Activated CD4-positive, CD25-positive, alpha-beta regulatory T cell (primary cell): ENCODE measurements at regions not wholly inside any gene's neighbourhood (a gene's known extent, or its start where the extent isn't known, plus 50 kb on each side); places are given as distances from the start of the nearest gene placed in this dataset.

ENCODE experiments used
- DNase-seq, 4 experiments: peaks; one replicate each; lab custom pipeline; 2025; lab: John Stamatoyannopoulos, UW

DNA sequence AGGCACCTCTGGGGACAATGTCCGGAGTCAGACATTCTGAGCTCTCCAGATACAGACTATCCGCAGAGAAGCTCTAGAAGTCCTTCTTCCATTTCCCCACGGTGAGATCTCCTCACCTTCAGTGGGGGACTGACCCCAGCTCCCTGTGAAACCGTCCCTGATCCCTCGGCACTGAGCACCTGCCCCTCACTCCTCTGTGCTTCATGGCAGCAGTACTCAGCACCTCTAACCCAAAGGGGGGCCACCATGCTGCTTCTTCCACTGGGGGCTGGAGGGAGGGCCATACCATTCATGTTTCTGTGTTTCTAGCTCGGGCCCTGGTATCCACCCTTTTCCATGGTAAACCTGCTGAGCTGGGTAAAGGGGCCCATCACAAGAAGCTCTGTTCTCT lies 321.7 kb downstream of the BRD1 start:
- DNase-seq = no peak

DNA sequence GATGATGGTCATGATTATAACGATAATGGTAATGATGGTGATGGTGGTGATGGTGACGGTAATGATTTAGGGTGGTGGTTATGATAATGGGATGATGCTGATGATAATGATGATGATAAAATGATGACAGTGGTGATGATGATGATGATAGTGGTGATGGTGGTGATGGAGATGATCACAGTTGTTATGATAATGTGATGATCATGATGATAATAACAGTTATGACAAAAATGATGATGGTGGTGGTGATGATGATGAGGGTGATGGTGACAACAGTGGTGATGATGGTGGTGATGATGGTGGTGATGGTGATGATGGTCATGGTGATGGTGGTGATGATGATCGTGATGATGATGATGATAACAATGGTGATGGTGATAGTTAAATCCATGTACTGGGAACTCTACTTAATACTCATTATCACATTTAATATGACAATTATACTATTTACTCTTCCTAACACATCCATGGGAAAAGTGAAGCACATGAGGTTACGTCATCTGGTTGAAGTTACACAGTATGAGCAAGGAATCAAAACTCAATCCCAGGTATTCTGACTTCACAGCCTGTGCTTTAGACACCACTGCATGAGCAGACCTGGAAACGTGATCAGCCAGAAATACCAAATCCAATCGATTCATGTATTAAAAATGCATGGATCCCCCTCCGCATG lies 322.2 kb downstream of the BRD1 start:
- no peak for DNase-seq

DNA sequence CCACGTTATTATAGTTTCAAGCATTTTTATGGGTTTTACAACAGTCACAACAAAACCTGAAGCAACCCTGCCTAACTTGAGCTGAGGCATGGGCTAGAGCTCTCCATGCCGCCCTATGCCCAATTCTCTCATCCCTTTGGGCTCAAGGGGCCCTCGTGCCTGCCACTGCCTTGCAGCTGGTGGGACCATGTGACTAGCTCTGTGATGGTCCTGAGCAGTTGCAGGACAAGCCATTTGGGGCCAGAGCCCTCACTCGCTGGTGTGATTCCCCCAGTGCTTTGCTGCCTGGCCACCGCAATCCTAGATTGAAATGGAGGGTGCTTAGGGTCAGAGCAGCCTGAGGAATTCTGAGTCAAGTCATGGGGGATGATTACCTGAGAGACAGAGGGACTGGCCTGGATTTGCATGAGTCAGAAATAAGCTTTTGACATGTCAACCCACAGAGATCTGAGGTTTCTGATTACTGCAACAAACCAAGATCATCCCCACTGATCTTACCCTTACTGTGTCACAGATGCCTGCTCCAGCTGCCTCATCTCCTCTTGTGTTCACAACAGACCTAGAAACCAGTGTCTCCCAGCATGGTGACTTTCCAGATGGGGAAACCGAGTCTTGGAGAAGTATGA lies 323.7 kb downstream of the BRD1 start:
- DNase-seq = no peak

DNA sequence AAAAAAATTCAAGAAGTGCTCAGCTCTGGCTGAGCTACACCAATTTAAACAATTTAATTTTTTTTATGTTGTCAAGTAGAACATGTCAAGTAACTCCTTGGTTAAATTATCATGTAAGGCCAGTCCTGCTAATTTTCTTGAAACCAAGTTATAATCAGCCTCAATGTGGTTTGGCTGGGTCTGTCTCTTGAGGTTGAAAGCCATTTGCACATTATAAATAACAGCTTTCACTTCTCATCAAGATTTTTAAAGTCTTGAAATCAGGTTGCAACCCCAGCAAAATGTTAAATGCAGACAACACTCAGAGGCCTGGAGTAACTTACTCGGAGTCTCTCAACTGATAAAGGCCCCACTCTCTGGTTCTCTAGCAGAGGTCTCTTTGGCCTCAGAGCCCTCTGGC lies 324.4 kb downstream of the BRD1 start:
- no peak for DNase-seq

DNA sequence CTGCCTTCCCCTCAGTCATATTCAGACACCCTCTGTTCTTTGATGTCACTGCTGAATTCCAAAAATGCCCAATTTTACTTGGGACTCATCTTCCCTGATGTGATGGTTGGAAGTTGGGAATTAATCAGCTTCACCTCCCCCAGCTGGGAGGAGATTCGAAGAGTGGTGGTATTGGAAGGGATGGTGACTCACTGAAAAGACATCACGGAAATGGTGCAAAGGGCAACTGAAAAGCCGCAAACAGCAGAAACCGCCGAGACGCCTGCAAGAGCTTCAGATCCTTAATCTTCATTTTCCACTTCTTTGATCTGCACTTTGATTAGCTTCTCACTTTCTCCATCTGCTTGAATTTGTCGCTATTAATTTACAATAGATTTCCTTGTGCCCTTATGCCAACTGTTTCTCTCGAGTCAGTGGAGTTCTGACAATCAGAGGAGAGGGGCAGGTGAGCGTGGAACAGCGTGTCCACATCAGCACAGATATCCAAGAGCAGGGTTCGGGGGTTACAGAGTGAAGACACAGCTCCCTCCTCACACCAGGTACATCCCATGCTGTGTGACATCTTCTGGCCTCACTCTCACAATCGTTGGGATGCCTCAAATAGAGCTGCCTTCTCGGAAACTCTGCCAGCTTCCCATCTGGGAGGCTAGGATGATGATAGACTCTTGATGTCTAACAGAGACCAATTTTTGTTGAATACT lies 325.4 kb downstream of the BRD1 start:
- no peak for DNase-seq

DNA sequence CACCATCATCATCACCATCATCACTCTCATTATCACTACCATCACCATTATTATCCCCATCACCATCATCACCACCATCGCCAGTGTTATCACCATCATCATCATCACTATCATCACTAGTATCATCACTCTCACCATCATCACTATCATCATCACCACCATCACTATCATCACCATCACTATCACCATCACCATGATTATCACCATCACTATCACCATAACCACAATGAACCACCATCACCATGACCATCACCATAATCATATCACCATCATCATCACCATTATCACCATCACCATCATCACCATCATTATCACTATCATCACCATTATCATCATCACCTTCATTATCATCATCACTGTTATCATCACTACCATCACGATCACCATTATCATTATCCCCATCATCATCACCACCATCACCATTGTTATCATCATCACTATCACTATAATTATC lies 326.7 kb downstream of the BRD1 start:
- DNase-seq = no peak

DNA sequence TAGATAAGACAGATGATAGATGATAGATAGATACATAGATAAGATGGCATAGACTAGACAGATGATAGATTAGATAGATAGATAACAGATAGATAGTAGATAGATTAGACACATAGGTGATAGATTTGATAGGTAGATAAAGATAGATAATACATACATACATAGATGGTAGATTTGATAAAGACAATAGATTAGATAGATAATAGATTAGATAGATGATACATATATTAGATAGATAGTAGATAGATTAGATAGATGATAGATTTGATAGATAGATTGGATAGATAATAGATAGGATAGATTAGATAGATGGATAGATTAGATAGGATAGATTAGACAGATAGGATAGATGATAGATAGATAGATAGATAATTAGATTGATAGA lies 327.6 kb downstream of the BRD1 start:
- no peak for DNase-seq

DNA sequence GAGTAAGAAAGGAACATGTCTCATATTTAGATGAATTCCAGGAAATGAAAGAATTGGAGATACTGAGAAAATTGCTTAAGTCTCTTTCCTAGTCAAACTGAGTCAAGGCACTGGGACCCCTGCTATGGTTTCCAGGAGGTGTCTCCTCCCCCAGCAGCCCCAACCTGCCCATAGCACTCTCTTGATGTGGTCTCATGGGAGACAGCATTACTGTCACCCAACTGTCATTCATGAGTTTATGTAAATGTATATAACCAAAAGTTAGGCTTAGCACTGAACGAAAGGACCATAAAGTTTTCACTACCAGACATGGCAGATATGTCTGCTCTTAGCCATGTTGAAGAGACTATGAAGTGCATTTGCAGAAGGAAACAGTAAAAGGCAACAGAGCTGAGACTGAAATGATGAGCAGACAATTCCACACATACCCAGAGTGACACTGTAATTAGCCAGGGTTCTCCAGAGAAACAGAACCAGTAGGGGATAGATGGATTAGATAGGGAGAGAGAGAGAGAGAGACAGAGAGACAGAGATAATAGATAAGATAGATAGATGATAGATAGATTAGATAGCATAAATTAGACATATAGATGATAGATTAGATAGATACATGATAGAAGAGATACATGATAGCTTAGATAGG lies 328.1 kb downstream of the BRD1 start:
- no peak for DNase-seq

DNA sequence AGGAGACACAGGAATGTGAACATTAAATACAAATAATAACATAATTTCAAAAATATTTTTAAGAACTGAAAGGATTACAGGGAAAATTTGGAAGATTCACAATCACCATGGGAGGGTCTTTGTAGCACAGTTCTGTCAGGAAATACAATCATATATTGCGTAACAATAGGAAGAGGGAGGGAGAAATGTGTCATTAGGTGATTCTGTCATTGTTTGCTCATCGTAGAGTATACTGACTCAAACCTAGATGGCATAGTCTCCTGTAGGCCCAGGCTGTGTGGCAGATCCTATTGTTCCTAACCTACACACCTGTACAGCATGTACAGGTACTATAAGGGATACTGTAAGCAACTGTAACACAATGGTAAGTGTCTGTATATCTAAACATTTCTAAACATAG lies 330.4 kb downstream of the BRD1 start:
- no peak for DNase-seq

DNA sequence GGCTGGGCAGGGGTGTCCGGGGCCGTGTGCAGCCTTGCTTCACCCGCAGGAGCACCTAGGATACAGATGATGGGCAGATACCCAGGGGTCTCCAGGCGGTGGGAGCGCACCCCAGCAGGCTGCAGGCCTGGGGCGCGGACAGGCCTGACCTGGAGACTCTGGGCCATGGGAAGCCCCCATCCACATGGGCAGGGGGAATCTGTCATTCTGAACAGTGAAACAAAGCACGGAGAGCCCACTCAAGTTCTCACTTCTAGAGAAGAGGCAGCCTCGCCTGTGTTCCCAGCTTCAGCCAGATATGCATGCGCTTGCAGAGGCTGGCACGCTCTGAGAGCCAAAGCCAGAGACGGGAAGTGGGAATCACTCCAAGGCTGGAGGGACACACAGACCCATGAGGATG lies 333.1 kb downstream of the BRD1 start:
- DNase-seq = no peak

DNA sequence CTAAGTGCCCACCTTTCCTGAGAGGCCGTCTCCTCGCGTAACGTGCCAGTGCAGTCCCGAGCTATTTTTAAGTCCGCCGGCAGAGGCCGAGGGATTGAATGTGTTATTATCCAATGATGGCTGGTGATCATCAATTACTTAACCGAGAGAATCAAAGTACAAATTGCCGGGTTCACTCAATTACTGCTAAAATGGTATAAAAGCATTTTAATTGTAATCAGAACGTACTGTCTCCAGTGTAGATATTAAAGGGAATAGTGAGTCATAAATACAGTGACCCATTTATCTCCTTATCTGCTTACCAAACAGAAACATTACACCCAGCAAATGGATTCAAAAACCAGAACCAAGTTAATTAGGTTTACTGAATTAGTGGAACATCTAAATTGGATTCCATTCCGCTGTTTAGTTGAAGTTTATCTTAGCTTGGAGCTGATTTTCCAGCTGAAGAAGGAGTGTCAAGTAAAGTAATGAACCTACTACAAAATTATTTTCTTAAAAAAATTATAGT lies 334.9 kb downstream of the BRD1 start:
- DNase-seq = no peak

DNA sequence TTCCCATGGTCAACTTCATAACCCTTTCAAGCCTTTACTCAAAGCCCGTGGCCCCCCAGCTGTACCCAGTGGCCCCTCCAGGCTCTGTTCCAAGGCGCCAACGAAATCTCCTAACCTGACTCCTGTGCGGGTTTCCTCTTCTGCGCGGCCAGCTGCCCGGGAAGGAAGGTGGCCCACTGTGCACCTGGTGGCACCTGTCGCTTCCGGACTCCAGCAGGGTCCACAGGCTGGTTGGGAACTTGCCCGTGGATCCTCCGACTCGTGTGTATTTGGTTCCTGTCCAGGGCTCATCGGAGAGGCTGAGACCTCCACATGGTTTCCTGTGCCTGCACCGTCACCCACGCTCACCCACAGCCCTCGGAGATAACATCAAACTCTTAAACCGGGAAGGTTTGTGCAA lies 335.4 kb downstream of the BRD1 start:
- no peak for DNase-seq

DNA sequence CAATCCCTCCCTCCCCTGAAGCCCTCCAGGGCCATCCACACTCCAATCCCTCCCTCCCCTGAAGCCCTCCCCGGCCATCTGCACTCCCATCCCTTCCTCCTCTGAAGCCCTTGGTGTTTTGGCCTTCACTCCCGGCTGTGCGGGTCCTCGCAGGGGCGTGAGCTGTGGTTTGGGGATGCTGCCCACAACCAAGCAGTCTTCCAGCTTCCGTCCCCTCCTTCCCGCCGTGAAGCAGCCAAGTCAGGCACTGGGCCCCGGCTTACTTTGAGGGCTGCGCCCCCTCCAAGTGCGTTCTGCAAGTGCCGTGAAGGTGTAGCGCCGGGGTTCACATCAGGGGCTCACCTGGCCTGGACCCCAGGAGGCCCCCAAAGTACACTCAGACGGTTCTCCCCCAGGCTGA lies 335.9 kb downstream of the BRD1 start:
- DNase-seq = no peak

DNA sequence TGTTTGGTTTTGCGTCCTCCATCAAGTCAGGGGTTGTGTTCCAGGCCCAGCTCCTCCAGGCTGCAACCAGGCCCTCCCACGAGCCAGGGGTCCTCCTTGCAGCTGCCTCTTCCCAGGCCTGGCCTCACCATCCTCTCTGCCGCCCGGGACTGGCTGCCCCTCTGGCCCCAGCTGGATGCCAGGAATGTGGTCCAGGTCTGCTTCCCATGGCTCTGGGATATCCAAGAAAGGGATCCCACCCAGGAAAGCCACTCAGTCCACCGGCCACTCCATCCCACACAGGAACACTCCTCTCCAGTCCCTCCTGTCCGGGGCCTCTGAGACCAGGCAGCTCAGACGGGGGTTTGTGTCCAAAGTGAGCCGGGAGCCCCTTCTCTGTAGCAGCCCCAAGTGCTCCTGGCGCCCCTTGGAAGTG lies 336.4 kb downstream of the BRD1 start:
- no peak for DNase-seq

DNA sequence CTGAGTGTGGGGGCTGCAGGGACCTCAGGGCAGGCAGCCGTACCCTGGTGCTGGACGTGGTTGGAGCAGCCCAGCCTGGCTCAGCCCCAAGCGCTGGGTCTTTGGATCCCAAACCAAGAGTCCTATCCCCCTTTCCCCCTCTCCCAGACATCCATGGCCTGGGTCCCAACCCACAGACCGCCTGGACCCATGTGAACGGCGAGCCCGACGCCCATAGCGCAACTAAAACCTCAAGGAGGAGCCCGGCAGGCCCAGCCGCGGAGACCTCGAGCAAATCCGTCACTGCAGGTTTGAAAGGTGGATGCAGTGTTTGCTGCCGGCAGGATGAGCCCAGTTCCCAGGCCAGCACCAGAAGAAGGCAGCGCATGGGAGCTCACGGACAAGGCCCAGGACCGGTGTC lies 337.0 kb downstream of the BRD1 start:
- no peak for DNase-seq

DNA sequence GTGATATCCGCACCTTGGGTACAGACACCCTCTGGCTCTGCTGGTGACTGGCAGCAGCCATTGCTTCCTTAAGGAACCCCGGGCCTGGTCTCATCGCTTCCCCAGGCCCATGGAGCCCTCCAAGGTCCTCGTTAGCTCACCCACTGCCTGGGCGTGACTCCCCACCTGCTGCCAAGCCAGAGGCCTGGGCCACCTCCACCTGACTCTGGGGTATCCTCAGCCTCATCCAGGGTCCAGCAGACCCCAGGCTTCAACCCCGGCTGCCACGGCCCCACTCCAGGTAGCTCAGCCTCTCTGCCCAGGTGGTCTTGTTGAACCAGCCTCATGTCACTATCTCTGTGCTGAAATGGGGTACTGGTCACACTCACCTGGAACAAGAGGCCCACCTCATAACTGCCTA lies 337.9 kb downstream of the BRD1 start:
- DNase-seq = no peak

DNA sequence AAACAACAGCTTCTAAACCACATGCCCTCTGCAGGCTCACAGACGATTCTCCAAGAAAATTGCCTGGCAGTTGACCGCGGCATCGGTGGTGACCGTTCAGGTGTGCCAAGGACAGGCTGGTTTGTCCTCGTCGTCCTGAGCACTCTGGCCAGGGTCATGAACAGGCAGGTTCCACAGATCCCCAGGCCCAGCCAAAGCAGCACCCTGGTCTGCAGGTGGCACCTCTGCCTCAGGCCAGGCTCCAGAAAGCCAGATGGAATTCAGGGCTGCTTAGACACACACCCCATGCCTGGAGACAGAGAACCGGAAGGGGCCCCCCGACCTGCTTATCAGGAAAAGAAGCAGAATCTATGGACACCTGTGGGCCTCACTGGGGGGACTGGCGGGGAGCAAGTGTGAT lies 338.7 kb downstream of the BRD1 start:
- no peak for DNase-seq

DNA sequence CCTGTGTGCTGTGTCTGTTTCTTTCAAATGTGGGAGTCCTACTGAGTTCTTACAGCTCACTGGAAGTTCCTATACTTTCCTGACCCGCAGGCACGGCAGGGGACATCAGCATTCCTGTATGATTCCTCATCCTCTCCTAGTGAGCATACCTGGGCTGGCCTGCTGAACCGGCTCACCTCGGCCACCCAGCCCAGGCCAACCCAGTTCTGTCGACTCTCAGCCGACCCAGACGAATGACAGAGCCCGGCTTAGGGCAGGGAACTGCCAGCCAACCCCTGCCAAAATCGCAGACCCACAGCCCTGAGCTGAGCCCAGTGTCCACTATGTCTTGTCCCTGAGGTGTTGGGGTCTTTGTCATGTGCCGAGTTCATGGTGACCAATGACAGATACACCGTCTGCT lies 339.7 kb downstream of the BRD1 start:
- DNase-seq = no peak

DNA sequence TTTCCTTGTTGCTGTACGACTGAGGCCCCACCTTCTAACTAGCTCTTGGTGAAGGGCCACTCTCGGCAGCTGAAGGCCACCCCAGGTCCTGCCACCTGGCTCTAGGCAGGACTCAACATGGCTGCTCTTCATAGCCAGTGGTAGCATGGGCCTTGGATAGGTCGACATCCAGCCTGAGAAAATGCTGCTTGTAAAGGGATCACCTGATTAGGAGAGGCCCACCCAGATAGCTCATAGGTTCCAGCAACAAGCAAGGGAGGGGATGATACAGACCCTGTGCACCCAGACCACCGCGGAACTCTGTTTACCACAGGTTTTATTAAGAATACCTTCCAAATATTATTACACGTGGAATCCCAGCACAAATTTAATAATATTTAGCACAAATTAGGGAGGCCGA lies 341.4 kb downstream of the BRD1 start:
- DNase-seq = no peak

DNA sequence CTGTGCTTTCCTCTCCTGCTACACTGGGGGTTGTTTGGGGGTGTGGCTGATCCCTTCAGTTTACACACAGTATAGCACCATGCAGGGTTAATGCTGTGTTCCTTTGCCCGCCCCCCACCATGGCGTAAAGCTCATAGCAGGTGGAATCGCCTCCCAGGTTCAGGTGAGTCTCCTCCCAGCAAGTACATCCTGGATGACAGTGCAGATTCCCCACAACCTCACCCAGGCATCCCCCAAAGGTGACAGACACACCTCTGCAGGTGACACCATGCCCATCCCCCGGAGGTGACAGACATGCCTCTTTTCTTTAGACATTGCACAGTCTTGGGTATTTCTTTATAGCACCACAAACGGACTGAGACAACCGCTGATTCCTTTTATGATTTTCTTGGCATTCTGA lies 343.7 kb downstream of the BRD1 start:
- DNase-seq = no peak

DNA sequence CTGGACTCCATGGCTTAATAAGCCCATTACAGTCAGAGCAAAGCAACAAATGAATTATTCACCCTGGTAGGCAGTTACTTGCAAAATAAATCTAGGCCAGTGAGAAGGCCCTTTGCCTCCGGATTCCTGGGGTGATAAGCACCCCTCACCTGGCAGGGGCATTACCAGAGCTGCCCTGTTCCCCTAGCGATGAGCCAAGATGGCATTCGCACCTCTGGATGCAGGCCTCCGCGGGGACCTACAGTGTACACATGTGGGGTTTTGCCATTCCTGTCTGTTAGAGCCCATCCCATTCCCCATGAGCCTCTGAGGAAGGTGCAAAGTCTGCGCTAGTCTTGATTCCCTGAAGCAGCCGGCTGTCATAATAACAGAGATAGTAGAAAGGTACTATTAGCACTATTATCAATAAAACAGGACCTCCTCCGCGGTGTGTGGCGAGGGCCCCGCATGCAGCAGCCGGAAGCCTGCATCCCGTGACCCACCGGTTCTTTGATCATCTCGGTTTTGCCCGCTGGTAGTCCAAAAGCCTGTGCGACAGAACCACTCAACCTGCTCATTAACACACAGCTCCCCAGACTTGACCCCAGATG lies 344.3 kb downstream of the BRD1 start:
- no peak for DNase-seq

DNA sequence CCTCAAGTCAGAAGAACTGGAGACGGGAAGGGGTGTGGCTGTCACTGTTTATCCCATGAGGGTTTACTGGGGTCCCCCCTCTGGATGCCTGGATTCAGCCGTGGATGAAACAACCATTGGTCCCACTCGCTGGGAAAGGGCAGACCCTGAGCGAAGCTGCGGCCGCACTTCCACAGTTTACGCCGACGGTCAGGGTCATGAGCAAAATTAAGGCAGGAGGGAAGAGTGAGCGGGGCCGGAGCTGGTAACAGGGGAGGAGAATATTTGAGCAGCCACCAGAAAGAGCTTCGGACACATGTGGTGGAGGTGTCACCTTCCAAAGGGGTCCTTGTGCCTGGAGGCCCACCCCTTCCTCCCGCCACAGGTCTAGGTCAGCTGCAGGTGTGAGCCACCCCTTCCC lies 344.9 kb downstream of the BRD1 start:
- no peak for DNase-seq
